GM23338 (cell line): ENCODE measurements at regions not wholly inside any gene's neighbourhood (a gene's known extent, or its start where the extent isn't known, plus 50 kb on each side); places are given as distances from the start of the nearest gene placed in this dataset.

Source experiments
- ATAC-seq: fragments of 200-7000 bp; cut with Tn5 transposase; 3 replicates; pipeline ENCODE4 v1.9.1; 2020
- DNase-seq: peaks from one replicate; pipeline ENCODE4 v3.0.0-alpha.2; 2015; ENCODE audit warnings: low spot score
- H2AFZ ChIP-seq: fragments of 200-600 bp; sonication (generic); 2 replicates; pipeline ENCODE4 v1.8.0; 2016; ENCODE audit warnings: antibody characterized with exemption, mild to moderate bottlenecking, moderate library complexity
- H3F3A ChIP-seq: fragments of 200-600 bp; sonication (generic); replicated peaks from 2 replicates; pipeline ENCODE4 v1.8.0; 2017; ENCODE audit warnings: antibody characterized with exemption, mixed run types, low read depth
- H3K27ac ChIP-seq: fragments of 200-600 bp; sonication (generic); 2 replicates; pipeline ENCODE4 v1.6.1; 2016; ENCODE audit warnings: low read depth
- H3K27me3 ChIP-seq: fragments of 200-600 bp; sonication (generic); 2 replicates; pipeline ENCODE4 v1.8.0; 2016; ENCODE audit warnings: mild to moderate bottlenecking, mixed run types, moderate library complexity; ENCODE audit not compliant: insufficient read depth
- H3K36me3 ChIP-seq: fragments of 200-600 bp; sonication (generic); 2 replicates; pipeline ENCODE4 v1.8.0; 2016; ENCODE audit warnings: mild to moderate bottlenecking; ENCODE audit not compliant: insufficient read depth
- H3K4me1 ChIP-seq: fragments of 200-600 bp; sonication (generic); 2 replicates; pipeline ENCODE4 v1.8.0; 2016; ENCODE audit warnings: mild to moderate bottlenecking, moderate library complexity; ENCODE audit not compliant: insufficient read depth
- H3K4me2 ChIP-seq: fragments of 200-600 bp; sonication (generic); 2 replicates; pipeline ENCODE4 v1.7.1; 2017; ENCODE audit warnings: mixed run types
- H3K4me3 ChIP-seq: fragments of 200-600 bp; sonication (generic); 2 replicates; pipeline ENCODE4 v1.6.1; 2016; ENCODE audit warnings: mixed run types
- H3K79me2 ChIP-seq: fragments of 200-600 bp; sonication (generic); replicated peaks from 2 replicates; pipeline ENCODE4 v1.8.0; 2017; ENCODE audit warnings: mild to moderate bottlenecking; ENCODE audit not compliant: insufficient read depth
- H3K9me2 ChIP-seq: fragments of 200-600 bp; sonication (generic); 2 replicates; pipeline ENCODE4 v1.8.0; 2017; ENCODE audit not compliant: insufficient read depth
- H4K20me1 ChIP-seq: fragments of 200-600 bp; sonication (generic); replicated peaks from 2 replicates; pipeline ENCODE4 v1.8.0; 2017; ENCODE audit warnings: mild to moderate bottlenecking; ENCODE audit not compliant: insufficient read depth
- H3K27ac Mint-ChIP-seq: 2 replicates; pipeline ENCODE4 v1.8.0; 2020; ENCODE audit warnings: inconsistent platforms, mild to moderate bottlenecking, moderate library complexity, mixed read lengths
- H3K27me3 Mint-ChIP-seq: 3 replicates; pipeline ENCODE4 v1.8.0; 2022; ENCODE audit warnings: low read depth, mild to moderate bottlenecking, moderate library complexity, mixed read lengths, inconsistent platforms; ENCODE audit not compliant: insufficient read depth, poor library complexity
- H3K36me3 Mint-ChIP-seq: 3 replicates; pipeline ENCODE4 v1.8.0; 2021; ENCODE audit warnings: low read depth, mild to moderate bottlenecking, inconsistent platforms, moderate library complexity, mixed read lengths
- H3K4me1 Mint-ChIP-seq: 3 replicates; pipeline ENCODE4 v1.8.0; 2020; ENCODE audit warnings: mild to moderate bottlenecking, inconsistent platforms, mixed read lengths
- H3K4me3 Mint-ChIP-seq: 3 replicates; pipeline ENCODE4 v1.8.0; 2021; ENCODE audit warnings: moderate library complexity, mild to moderate bottlenecking, inconsistent platforms, mixed read lengths
- H3K9me3 Mint-ChIP-seq: 3 replicates; pipeline ENCODE4 v1.8.0; 2020; ENCODE audit warnings: moderate library complexity, mild to moderate bottlenecking, inconsistent platforms, mixed read lengths
- CREB1 ChIP-seq: fragments of 250-450 bp; sonication (Bioruptor Pico); IDR thresholded peaks from 2 replicates; pipeline ENCODE4 v1.5.0; 2020; ENCODE audit warnings: low read depth, mild to moderate bottlenecking, moderate library complexity
- CTCF ChIP-seq, 2 experiments: fragments of 200-600 bp in 1 of 2; sonication (generic) in 1 of 2; conservative IDR thresholded peaks; 2 replicates each; pipeline versions ENCODE4 v1.5.1 to v1.6.1; 2016 to 2017; ENCODE audit warnings: antibody characterized with exemption in 2 of 2, low read depth in 2 of 2, mild to moderate bottlenecking in 2 of 2, moderate library complexity in 1 of 2
- ETS1 ChIP-seq: IDR thresholded peaks from 2 replicates; pipeline ENCODE4 v1.6.1; 2016; ENCODE audit warnings: antibody characterized with exemption
- EZH2phosphoT487 ChIP-seq: fragments of 200-600 bp; sonication (generic); IDR thresholded peaks from one replicate; pipeline ENCODE4 v1.8.1; 2018; ENCODE audit warnings: antibody characterized with exemption; ENCODE audit not compliant: unreplicated experiment
- JUNB ChIP-seq: IDR thresholded peaks from one replicate; pipeline ENCODE4 v1.6.1; 2016; ENCODE audit warnings: antibody characterized with exemption; ENCODE audit not compliant: unreplicated experiment
- NANOG ChIP-seq: IDR thresholded peaks from 2 replicates; pipeline ENCODE4 v1.6.1; 2016; ENCODE audit warnings: antibody characterized with exemption, borderline replicate concordance
- POLR2AphosphoS5 ChIP-seq: IDR thresholded peaks from 2 replicates; pipeline ENCODE4 v1.6.1; 2016; ENCODE audit warnings: antibody characterized with exemption, low read depth
- REST ChIP-seq: IDR thresholded peaks from one replicate; pipeline ENCODE4 v1.6.1; 2018; ENCODE audit warnings: antibody characterized with exemption; ENCODE audit not compliant: unreplicated experiment
- ZNF114 ChIP-seq: fragments of 250-450 bp; sonication (Bioruptor Pico); IDR thresholded peaks from 2 replicates; pipeline ENCODE4 v1.5.0; 2020; ENCODE audit warnings: mild to moderate bottlenecking, moderate library complexity
- ZNF331 ChIP-seq: fragments of 250-450 bp; sonication (Bioruptor Pico); IDR thresholded peaks from 2 replicates; pipeline ENCODE4 v1.5.0; 2020; ENCODE audit warnings: low read depth, mild to moderate bottlenecking, moderate library complexity
- ZNF462 ChIP-seq: fragments of 250-450 bp; sonication (Bioruptor Pico); IDR thresholded peaks from 2 replicates; pipeline ENCODE4 v1.5.0; 2020; ENCODE audit warnings: mild to moderate bottlenecking, moderate library complexity

- Mint-ChIP-seq H3K4me1 (peaks cover 3% of the 10 kb centered on the region; the same call in 2 of the 3 replicates), H3K4me3 (no peak overlapping the region), H3K27ac (no peak overlapping the region), H3K36me3 (no peaks in the 10 kb centered on the region), H3K9me3 (peaks cover 6% of the 10 kb centered on the region; the same call in 2 of the 3 replicates), H3K27me3 (peaks cover 1% of the 10 kb centered on the region)
- H4K20me1 ChIP-seq = no peaks in the 10 kb centered on the region
- no peak for TF ChIP-seq JUNB
- TF ChIP-seq ETS1 = no peak
- TF ChIP-seq ZNF462 (CRISPR knock-in tag) = no peak
- TF ChIP-seq ZNF331 (CRISPR knock-in tag) = no peak
- no peak for TF ChIP-seq CREB1 (CRISPR knock-in tag)
- no peak for TF ChIP-seq REST
- TF ChIP-seq CTCF (conservative IDR thresholded peaks at IDR 0.05; ENCODE audit: low read depth in 2 of 2) = no peak
- TF ChIP-seq POLR2AphosphoS5 = no peak
- no peak for TF ChIP-seq NANOG
- no peak for TF ChIP-seq ZNF114 (CRISPR knock-in tag)
- TF ChIP-seq EZH2phosphoT487 = no peak
- no peak overlapping the region for H3K4me2 ChIP-seq
- DNase-seq = no peak
- no peaks in the 10 kb centered on the region for H3K27me3 ChIP-seq
- H3K27ac ChIP-seq = no peak overlapping the region
- no peaks in the 10 kb centered on the region for H3K36me3 ChIP-seq
- no peaks in the 10 kb centered on the region for H3K9me2 ChIP-seq
- H2AFZ ChIP-seq = no peak overlapping the region
- no peak for ATAC-seq
- no peaks in the 10 kb centered on the region for H3F3A ChIP-seq
- no peaks in the 10 kb centered on the region; the same call in 1 of the 2 replicates for H3K4me1 ChIP-seq
- no peak overlapping the region for H3K4me3 ChIP-seq
- H3K79me2 ChIP-seq = no peaks in the 10 kb centered on the region
These were observed 307.5 kb upstream of the ANXA10 start for GRCh38 chr4:167784826-167785225.
